GM12878 (cell line): ENCODE measurements at regions not wholly inside any gene's neighbourhood (a gene's known extent, or its start where the extent isn't known, plus 50 kb on each side); places are given as distances from the start of the nearest gene placed in this dataset.

Source experiments
- ATAC-seq: fragments of 200-7000 bp; cut with Tn5 transposase; 3 replicates; pipeline ENCODE4 v1.9.1; 2020; ENCODE audit warnings: mild to moderate bottlenecking, moderate library complexity
- BruUV-seq: library from RNA; stranded (reverse); fragments of 400-500 nt; replicated peaks from 2 replicates; lab custom pipeline; 2021; lab: Mats Ljungman, UMichigan
- CTCF ChIA-PET: fragments of 300-600 bp; sonication (Branson Sonifier 250); formaldehyde crosslinking; extraction: SDS; loops from one replicate; lab custom pipeline; 2021; ENCODE audit warnings: inconsistent platforms; lab: Yijun Ruan, JAX
- POLR2A ChIA-PET: fragments of 350-600 bp; formaldehyde crosslinking; extraction: SDS; loops from one replicate; lab custom pipeline; 2021; ENCODE audit warnings: inconsistent platforms; lab: Charles Lee
- RAD21 ChIA-PET: fragments of 300-600 bp; sonication (Branson Sonifier 250); formaldehyde crosslinking; loops from one replicate; lab custom pipeline; 2023; ENCODE audit warnings: antibody characterized with exemption; ENCODE audit not compliant: unreplicated experiment; lab: Charles Lee
- SMC1A ChIA-PET: fragments of 300-600 bp; sonication (Branson Sonifier 250); formaldehyde crosslinking; loops from one replicate; lab custom pipeline; 2023; ENCODE audit not compliant: unreplicated experiment, uncharacterized antibody; lab: Charles Lee
- DNase-seq: peaks from one replicate; pipeline ENCODE4 v3.0.0-alpha.2; 2011; ENCODE audit warnings: low read depth, low spot score
- FAIRE-seq: peaks from 3 replicates; lab custom pipeline; 2011; peaks lifted over from hg19 to GRCh38; lab: Jason Lieb, UNC
- H2AFZ ChIP-seq: 2 replicates; pipeline ENCODE4 v1.6.0; 2011; ENCODE audit warnings: low read depth, low read length, control low read depth; ENCODE audit not compliant: control insufficient read depth
- H3K27ac ChIP-seq: 2 replicates; pipeline ENCODE4 v1.5.1; 2011; ENCODE audit warnings: control low read depth; ENCODE audit not compliant: control insufficient read depth, insufficient read depth
- H3K27me3 ChIP-seq, 2 experiments: replicated peaks in 1 of 2; 2 replicates each; pipeline versions ENCODE4 v1.6.0 to v1.6.1; 2011; ENCODE audit warnings: low read length in 1 of 2; ENCODE audit not compliant: control insufficient read depth in 2 of 2, insufficient read depth in 2 of 2
- H3K36me3 ChIP-seq, 2 experiments: 2 replicates each; pipeline ENCODE4 v1.5.1; 2011; ENCODE audit warnings: low read length in 1 of 2; ENCODE audit not compliant: control insufficient read depth in 2 of 2, insufficient read depth in 2 of 2
- H3K4me1 ChIP-seq: 2 replicates; pipeline ENCODE4 v1.6.1; 2011; ENCODE audit warnings: mild to moderate bottlenecking, low read length, moderate library complexity, mixed read lengths; ENCODE audit not compliant: control insufficient read depth, insufficient read depth
- H3K4me2 ChIP-seq: 2 replicates; pipeline ENCODE4 v1.6.0; 2011; ENCODE audit warnings: control low read depth; ENCODE audit not compliant: control insufficient read depth, insufficient read depth
- H3K4me3 ChIP-seq: fragments of 200-600 bp; sonication (generic); 2 replicates; pipeline ENCODE4 v1.5.1; 2016
- H3K79me2 ChIP-seq: 2 replicates; pipeline ENCODE4 v1.6.0; 2011; ENCODE audit warnings: low read length; ENCODE audit not compliant: control insufficient read depth, insufficient read depth
- H3K9ac ChIP-seq: 2 replicates; pipeline ENCODE4 v1.8.0; 2011; ENCODE audit warnings: low read length, control low read depth, mixed read lengths; ENCODE audit not compliant: control insufficient read depth, insufficient read depth
- H3K9me3 ChIP-seq: replicated peaks from 3 replicates; pipeline ENCODE4 v1.5.1; 2011; ENCODE audit warnings: mild to moderate bottlenecking, low read length; ENCODE audit not compliant: control insufficient read depth, insufficient read depth
- H4K20me1 ChIP-seq: 2 replicates; pipeline ENCODE4 v1.6.0; 2011; ENCODE audit not compliant: control insufficient read depth, insufficient read depth
- ASH2L ChIP-seq: fragments of 300-600, 200-600 bp; sonication (generic); IDR thresholded peaks from 2 replicates; pipeline ENCODE4 v1.6.1; 2017; ENCODE audit warnings: low read depth, mild to moderate bottlenecking, borderline replicate concordance
- BMI1 ChIP-seq: fragments of 450-650 bp; IDR thresholded peaks from 2 replicates; pipeline ENCODE4 v1.6.1; 2016; ENCODE audit warnings: mild to moderate bottlenecking, moderate library complexity, borderline replicate concordance
- BRCA1 ChIP-seq: IDR thresholded peaks from 2 replicates; pipeline ENCODE4 v1.6.1; 2011; ENCODE audit warnings: low read depth, low read length, improper control_type of control experiment
- ELK1 ChIP-seq: IDR thresholded peaks from 2 replicates; pipeline ENCODE4 v1.6.1; 2012; ENCODE audit warnings: low read depth, low read length, improper control_type of control experiment
- FOS ChIP-seq: IDR thresholded peaks from 3 replicates; pipeline ENCODE4 v1.6.1; 2011; ENCODE audit warnings: borderline replicate concordance; ENCODE audit not compliant: insufficient read length; ENCODE audit errors: extremely low read depth
- KAT2A ChIP-seq: conservative IDR thresholded peaks from 2 replicates; pipeline ENCODE4 v1.6.1; 2011; ENCODE audit warnings: low read depth, low read length; ENCODE audit not compliant: control insufficient read depth
- SKIL ChIP-seq: fragments of 450-650 bp; IDR thresholded peaks from 2 replicates; pipeline ENCODE4 v1.6.1; 2017; ENCODE audit warnings: mild to moderate bottlenecking, low read depth, inconsistent platforms; ENCODE audit not compliant: poor library complexity, severe bottlenecking
- SP1 ChIP-seq: IDR thresholded peaks from one replicate; pipeline ENCODE4 v1.6.1; 2011; ENCODE audit warnings: low read depth, low read length
- SREBF1 ChIP-seq: IDR thresholded peaks from 2 replicates; pipeline ENCODE4 v1.6.1; 2012; ENCODE audit warnings: mild to moderate bottlenecking, low read length
- STAT1 ChIP-seq: fragments of 450-650 bp; conservative IDR thresholded peaks from 2 replicates; pipeline ENCODE4 v1.6.1; 2014; ENCODE audit warnings: antibody characterized with exemption, mild to moderate bottlenecking
- ZBED1 ChIP-seq: IDR thresholded peaks from 2 replicates; pipeline ENCODE4 v1.6.1; 2016; ENCODE audit warnings: borderline replicate concordance
- ZNF217 ChIP-seq: fragments of 450-650 bp; IDR thresholded peaks from 2 replicates; pipeline ENCODE4 v1.6.1; 2017; ENCODE audit warnings: antibody characterized with exemption, mild to moderate bottlenecking
- ZNF622 ChIP-seq: fragments of 450-650 bp; IDR thresholded peaks from 2 replicates; pipeline ENCODE4 v1.6.1; 2017; ENCODE audit warnings: mild to moderate bottlenecking, inconsistent platforms
- in situ Hi-C: fragments of 300-500 bp; cut with MboI; formaldehyde crosslinking; loops from 9 replicates; pipeline ENCODE4 v1.14.3; 2018; ENCODE audit warnings: mixed read lengths
- intact Hi-C: fragments of 100-400 bp; cut with micrococcal nuclease; formaldehyde crosslinking; loops from one replicate; pipeline ENCODE4 v1.14.2; 2022; ENCODE audit not compliant: unreplicated experiment

GRCh38 chr2:167575276-167575675 is 672.1 kb downstream of the STK39 start:
- Histone ChIP-seq H4K20me1 (no peaks in the 10 kb centered on the region), H3K9ac (no peak overlapping the region)
- no peak for DNase-seq
- BruUV-seq, result no TSS peak
- TF ChIP-seq SP1 (no peak), ZNF217 (no peak), BMI1 (no peak), KAT2A (no peak), BRCA1 (no peak), STAT1 (no peak), ZBED1 (no peak), SREBF1 (no peak), SKIL (no peak), ASH2L (no peak), ELK1 (no peak), FOS (no peak), ZNF622 (no peak)
- TF ChIP-seq, all 136 proteins: peak for 0
- CTCF ChIA-PET, result no interaction called here
- no peak overlapping the region for H2AFZ ChIP-seq
- in situ Hi-C loops (no loop called here), intact Hi-C loops (no loop called here)
- no peaks in the 10 kb centered on the region for H3K79me2 ChIP-seq
- ATAC-seq, result no peak
- FAIRE-seq, result no peak
- SMC1A ChIA-PET, result no interaction called here
- H3K4me3 ChIP-seq, result no peak overlapping the region
- H3K4me1 ChIP-seq, result no peaks in the 10 kb centered on the region
- H3K27me3 ChIP-seq, result no peaks in the 10 kb centered on the region
- no peak overlapping the region for H3K4me2 ChIP-seq
- POLR2A ChIA-PET, result no interaction called here
- H3K36me3 ChIP-seq, result no peaks in the 10 kb centered on the region
- RAD21 ChIA-PET, result no interaction called here
- H3K27ac ChIP-seq, result no peak overlapping the region
- H3K9me3 ChIP-seq, result no peaks in the 10 kb centered on the region
